ENCODE measurements at regions not wholly inside any gene's neighbourhood (a gene's known extent, or its start where the extent isn't known, plus 50 kb on each side); places are given as distances from the start of the nearest gene placed in this dataset.

- H3K4me2 ChIP-seq (ENCODE audit: low read length): peak overlapping the region; percentile 37
- BruUV-seq (replicated peaks): no TSS peak
These were observed 123.3 kb upstream of the RND3 start for GRCh38 chr2:150610670-150611279.

GRCh38 chr2:150609831-150610582, 122.5 kb upstream of the RND3 start:
- H3K9me2 ChIP-seq (replicated peaks; ENCODE audit: low read length): no peaks in the 10 kb centered on the region
- H3K79me2 ChIP-seq (ENCODE audit: low read length): no peaks in the 10 kb centered on the region
- H2AFZ ChIP-seq (ENCODE audit: low read length): peak overlapping the region; percentile 25; the same call in 1 of the 2 replicates
- DNase-seq (peak; percentile 54), ATAC-seq (peak; percentile 54)
- no peak for TF ChIP-seq CTCF (conservative IDR thresholded peaks at IDR 0.05; ENCODE audit: low read depth, low read length)
- TF ChIP-seq EZH2 (IDR thresholded peaks at IDR 0.05; ENCODE audit: low read length, unreplicated experiment): no peak
- TF ChIP-seq EZH2phosphoT487 (IDR thresholded peaks at IDR 0.05; ENCODE audit: borderline replicate concordance, low read length): no peak
- no TSS peak for BruUV-seq (replicated peaks)
- H3K27me3 ChIP-seq (ENCODE audit: low read length): no peaks in the 10 kb centered on the region
- intact Hi-C loops (cut with micrococcal nuclease): loop anchor here (1.0 to 2.0 kb wide), 4 partner anchors 81 to 1013 kb away; partner anchors contain the start of gene RND3
- H3F3A ChIP-seq (ENCODE audit: low read length, unreplicated experiment): no peaks in the 10 kb centered on the region
- CTCF ChIA-PET: no interaction called here
- H3K9ac ChIP-seq (ENCODE audit: low read length): no peak overlapping the region
- H3K4me3 ChIP-seq (ENCODE audit: low read length): no peak overlapping the region
- no peaks in the 10 kb centered on the region for H3K9me3 ChIP-seq (ENCODE audit: low read length)
- POLR2A ChIA-PET (ENCODE audit: unreplicated experiment): no interaction called here
- H4K20me1 ChIP-seq (ENCODE audit: low read length): no peaks in the 10 kb centered on the region
- H3K4me1 ChIP-seq (ENCODE audit: insufficient read depth, low read length): peaks cover 19% of the 10 kb centered on the region
- peak overlapping the region; percentile 37 for H3K4me2 ChIP-seq (ENCODE audit: low read length)
- H3K36me3 ChIP-seq (ENCODE audit: low read depth, low read length): no peaks in the 10 kb centered on the region
- H3K27ac ChIP-seq (ENCODE audit: low read length): 0 out of 2 replicates have a peak overlapping the region, but pooled peaks have one; percentile 6

More at GRCh38 chr2:150610670-150611279, 123.3 kb upstream of the RND3 start:
- Histone ChIP-seq H3K9me2 (replicated peaks; ENCODE audit: low read length) (no peaks in the 10 kb centered on the region), H3K27ac (ENCODE audit: low read length) (0 out of 2 replicates have a peak overlapping the region, but pooled peaks have one; percentile 6), H3K9ac (ENCODE audit: low read length) (no peak overlapping the region), H3K36me3 (ENCODE audit: low read depth, low read length) (no peaks in the 10 kb centered on the region), H2AFZ (ENCODE audit: low read length) (peak overlapping the region; percentile 25; the same call in 1 of the 2 replicates), H3F3A (ENCODE audit: low read length, unreplicated experiment) (no peaks in the 10 kb centered on the region), H3K9me3 (ENCODE audit: low read length) (no peaks in the 10 kb centered on the region), H3K79me2 (ENCODE audit: low read length) (no peaks in the 10 kb centered on the region), H3K4me3 (ENCODE audit: low read length) (no peak overlapping the region), H3K27me3 (ENCODE audit: low read length) (no peaks in the 10 kb centered on the region), H3K4me1 (ENCODE audit: insufficient read depth, low read length) (peaks cover 19% of the 10 kb centered on the region), H4K20me1 (ENCODE audit: low read length) (no peaks in the 10 kb centered on the region)
- ATAC-seq (peak; percentile 70), DNase-seq (peak; percentile 85)
- CTCF ChIA-PET: no interaction called here
- POLR2A ChIA-PET (ENCODE audit: unreplicated experiment): no interaction called here
- intact Hi-C loops (cut with micrococcal nuclease): loop anchor here (1.0 to 2.0 kb wide), 4 partner anchors 81 to 1014 kb away; partner anchors contain the start of gene RND3
- no peak for TF ChIP-seq EZH2phosphoT487 (IDR thresholded peaks at IDR 0.05; ENCODE audit: borderline replicate concordance, low read length)
- TF ChIP-seq CTCF (conservative IDR thresholded peaks at IDR 0.05; ENCODE audit: low read depth, low read length): peak; percentile 85

- Histone ChIP-seq H3K27me3 (ENCODE audit: low read length) (no peaks in the 10 kb centered on the region), H4K20me1 (ENCODE audit: low read length) (no peaks in the 10 kb centered on the region), H3K9me3 (ENCODE audit: low read length) (no peaks in the 10 kb centered on the region), H3K4me2 (ENCODE audit: low read length) (no peak overlapping the region), H2AFZ (ENCODE audit: low read length) (no peak overlapping the region), H3K4me3 (ENCODE audit: low read length) (no peak overlapping the region), H3K9me2 (replicated peaks; ENCODE audit: low read length) (no peaks in the 10 kb centered on the region), H3K27ac (ENCODE audit: low read length) (no peak overlapping the region), H3K79me2 (ENCODE audit: low read length) (no peaks in the 10 kb centered on the region), H3K36me3 (ENCODE audit: low read depth, low read length) (no peaks in the 10 kb centered on the region), H3F3A (ENCODE audit: low read length, unreplicated experiment) (no peaks in the 10 kb centered on the region), H3K9ac (ENCODE audit: low read length) (no peak overlapping the region), H3K4me1 (ENCODE audit: insufficient read depth, low read length) (peaks cover 19% of the 10 kb centered on the region)
- DNase-seq (no peak), ATAC-seq (no peak)
- ChIA-PET CTCF (no interaction called here), POLR2A (ENCODE audit: unreplicated experiment) (no interaction called here)
- TF ChIP-seq EZH2phosphoT487 (IDR thresholded peaks at IDR 0.05; ENCODE audit: borderline replicate concordance, low read length) (no peak), CTCF (conservative IDR thresholded peaks at IDR 0.05; ENCODE audit: low read depth, low read length) (no peak), EZH2 (IDR thresholded peaks at IDR 0.05; ENCODE audit: low read length, unreplicated experiment) (no peak)
- no TSS peak for BruUV-seq (replicated peaks)
- intact Hi-C loops (cut with micrococcal nuclease): no loop called here
These were observed 120.9 kb upstream of the RND3 start for GRCh38 chr2:150608341-150608740.

Data from PC-3 (cell line).